ENCODE measurements at regions not wholly inside any gene's neighbourhood (a gene's known extent, or its start where the extent isn't known, plus 50 kb on each side); places are given as distances from the start of the nearest gene placed in this dataset.
"Not testable (repeated sequence)": the region's sequence is repeated elsewhere in the genome, so short reads cannot be mapped to it uniquely, and the experiment has no call there.

GRCh38 chr12:69187572-69187971, 51.8 kb upstream of the CPSF6 start:
- not testable (repeated sequence) for DNase-seq (ENCODE audit: low read depth in 2 of 2)

DNA sequence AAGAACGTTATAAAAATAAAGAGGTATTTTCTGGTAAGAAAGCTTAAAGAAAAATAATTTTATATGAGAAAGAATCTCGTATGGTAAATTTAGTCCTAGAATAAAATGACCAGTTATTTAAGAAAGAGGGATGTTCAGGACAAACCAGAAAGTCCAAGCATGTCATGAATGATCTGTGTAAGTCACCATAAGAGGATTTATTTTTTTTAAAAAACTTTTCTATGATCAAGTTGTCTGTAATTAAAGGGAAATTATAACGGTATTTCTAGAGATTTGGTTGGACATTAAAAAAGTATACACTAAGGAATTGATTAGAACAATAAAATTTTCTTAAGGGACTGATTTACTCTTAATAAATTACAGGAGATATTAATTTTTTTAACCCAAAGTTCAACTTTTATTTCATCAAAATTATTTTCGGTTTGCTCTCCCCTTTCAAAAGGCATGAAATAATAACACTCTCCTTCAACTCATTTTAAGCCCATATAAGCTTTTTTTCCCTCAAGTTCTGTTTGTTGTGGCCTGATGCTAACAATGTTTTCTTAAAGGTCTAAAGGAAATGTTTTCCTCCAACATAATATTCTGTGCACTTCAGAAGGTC, 49.9 kb upstream of the CPSF6 start:
- no peak for DNase-seq (ENCODE audit: low read depth in 2 of 2)
